HG03575 (cell line): ENCODE measurements at regions not wholly inside any gene's neighbourhood (a gene's known extent, or its start where the extent isn't known, plus 50 kb on each side); places are given as distances from the start of the nearest gene placed in this dataset.
"Not testable (repeated sequence)": the region's sequence is repeated elsewhere in the genome, so short reads cannot be mapped to it uniquely, and the experiment has no call there.

Experiments used
- ATAC-seq: cut with Tn5 transposase; IDR thresholded peaks from one replicate; pipeline ENCODE4 v1.9.1; 2021; ENCODE audit not compliant: unreplicated experiment, insufficient number of reproducible peaks, low FRiP score; ENCODE audit errors: extremely low read depth

DNA sequence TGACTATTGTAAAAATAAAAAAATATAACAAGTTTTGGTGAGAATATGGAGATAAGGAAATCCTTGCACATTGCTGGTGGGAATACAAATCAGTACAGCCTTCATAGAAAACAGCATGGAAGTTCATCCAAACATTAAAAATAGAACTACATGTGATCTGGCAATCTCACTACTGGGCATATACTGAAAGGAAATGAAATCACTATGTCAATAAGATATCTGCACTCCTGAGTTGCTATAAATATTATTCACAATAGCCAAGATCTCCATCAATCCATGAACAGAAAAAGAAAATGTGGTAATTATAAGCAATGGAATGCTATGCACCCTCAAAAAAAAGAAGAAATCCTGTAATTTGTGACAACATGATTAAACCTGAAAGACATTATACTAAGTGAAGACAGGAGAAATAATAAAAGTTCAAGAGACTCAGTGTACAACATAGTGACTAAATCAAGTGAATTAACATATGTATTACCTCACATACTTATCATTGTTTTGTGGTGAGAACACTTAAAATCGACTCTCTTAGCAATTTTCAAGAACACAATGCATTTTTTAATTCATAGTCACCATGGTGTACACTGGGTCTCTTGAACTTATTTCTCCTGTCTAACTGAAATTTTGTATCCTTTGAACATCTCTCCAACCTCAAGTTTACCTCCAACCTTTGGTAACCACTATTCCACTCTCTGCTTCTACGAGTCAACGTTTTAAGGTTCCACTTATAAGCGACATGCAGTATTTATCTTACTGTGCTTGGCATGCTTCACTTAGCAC is 1703.7 kb upstream of the AGA start:
- ATAC-seq = no peak

DNA sequence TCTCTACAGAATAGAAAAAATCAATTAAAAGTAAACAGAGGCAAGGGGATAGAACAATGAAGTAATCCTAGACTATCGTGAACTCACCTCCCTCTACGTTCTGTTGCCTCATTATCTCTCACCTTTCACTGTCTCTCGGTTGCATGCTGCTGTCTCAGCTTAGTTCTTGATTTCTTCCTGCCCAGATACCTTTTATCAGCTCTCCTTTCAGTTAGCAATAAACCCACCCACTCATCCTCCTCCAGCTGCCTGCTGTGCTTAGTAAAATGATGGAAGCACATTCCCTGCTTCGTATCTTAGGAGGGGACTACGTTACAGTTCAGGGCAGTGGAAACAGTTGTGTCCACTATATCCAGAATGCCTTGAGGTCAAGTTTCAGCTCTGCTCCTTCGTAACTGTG is 1709.5 kb upstream of the AGA start:
- no peak for ATAC-seq

DNA sequence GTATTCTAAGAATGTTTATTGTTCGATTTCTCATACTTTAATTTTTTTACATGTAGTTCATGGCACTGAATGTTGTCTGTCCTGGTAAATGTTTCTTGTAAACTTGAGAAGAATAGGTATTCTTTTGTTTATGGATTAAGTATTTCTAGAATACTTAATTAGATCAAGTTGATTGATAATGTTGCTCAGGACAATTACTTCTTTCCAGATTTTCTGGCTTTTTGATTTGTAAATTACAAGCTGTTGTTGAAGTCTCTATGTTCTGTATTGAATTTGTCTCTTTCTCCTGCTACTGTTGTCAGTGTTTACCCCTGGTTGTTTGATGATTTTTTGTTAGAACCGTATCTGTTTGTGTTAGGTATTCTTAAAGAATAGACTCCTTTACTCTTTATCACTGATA is 1720.9 kb upstream of the AGA start:
- no peak for ATAC-seq

DNA sequence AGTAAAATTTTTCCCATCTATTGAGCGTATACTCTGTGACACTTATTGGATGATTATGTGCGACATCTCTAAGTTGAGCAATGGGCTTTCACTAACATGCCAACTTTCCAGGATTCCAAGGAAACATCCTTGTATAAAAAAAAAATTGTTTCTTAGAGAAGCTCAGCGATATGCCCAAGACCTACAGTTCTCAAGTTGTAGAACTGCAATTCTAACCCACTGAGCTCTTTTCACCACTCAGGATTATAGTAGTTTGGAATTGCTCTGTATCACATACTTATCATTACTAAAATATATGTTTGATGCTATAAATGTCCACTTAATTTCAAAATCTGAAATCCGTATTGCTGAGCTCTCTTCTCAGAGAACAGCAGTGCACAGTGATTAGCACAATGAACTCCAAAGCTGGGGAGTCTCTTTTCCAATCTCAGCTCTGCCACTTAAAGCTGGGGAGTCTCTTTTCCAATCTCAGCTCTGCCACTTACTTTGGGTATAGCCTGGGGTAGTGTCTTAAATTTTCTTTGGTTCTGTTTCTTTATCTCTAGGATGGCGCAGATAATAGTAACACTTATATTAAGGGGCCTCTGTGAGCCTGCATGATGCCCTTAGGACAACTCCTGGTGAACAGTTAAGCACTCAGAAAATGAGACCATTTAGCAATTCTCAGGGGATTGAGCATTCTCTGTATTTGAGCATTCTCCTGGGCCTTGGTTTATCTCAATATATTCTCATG is 1722.2 kb upstream of the AGA start:
- ATAC-seq = no peak

DNA sequence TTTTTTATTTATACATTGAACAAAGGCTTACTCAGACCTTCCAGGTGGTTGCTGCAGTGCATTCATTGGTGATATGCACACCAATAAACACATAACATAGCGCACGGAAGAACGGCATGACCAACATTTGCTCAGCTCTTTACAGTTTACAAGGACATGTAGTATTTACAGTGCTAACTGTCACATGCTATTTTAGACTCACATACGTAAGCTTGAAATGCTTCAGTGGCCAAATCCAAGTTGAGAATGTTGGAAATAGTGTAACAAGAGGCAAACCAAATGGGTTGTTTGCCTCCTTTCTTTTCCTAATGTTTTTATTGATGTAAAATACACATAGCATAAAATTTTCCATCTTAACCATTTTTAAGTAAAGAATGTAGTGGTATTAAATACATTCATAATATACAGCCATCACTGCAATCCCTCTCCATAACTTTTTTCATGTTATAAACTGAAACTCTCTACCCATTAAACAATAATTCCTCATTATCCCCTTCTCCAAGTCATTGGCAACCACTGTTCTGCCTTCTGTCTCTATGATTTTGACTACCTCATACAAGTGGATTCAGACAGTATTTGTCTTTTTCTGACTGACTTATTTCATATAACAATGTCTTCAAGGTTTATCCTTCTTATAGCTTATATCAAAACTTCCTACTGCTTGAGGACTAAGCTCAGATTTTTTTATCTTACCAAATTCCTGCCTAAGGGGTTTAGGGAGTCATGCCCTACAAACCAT is 1722.9 kb upstream of the AGA start:
- ATAC-seq = no peak

DNA sequence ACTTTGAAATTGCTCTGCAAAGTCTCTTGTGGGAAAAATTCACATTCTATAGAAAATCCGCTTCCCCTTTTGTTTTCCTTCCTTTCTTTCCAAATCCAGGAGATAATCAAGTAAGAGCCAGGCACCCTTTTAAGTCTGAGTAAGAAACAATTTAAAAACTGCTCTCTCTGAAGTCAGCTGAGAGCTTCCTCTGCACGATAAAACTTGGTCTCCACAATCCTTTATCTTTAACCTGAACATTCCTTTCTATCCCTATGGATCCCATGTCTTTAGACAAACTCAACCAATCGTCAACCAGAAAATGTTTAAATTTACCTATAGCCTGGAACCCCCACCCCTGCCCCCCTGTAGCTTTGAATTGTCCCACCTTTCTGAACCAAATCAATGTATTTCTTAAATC is 1723.6 kb upstream of the AGA start:
- ATAC-seq = no peak

DNA sequence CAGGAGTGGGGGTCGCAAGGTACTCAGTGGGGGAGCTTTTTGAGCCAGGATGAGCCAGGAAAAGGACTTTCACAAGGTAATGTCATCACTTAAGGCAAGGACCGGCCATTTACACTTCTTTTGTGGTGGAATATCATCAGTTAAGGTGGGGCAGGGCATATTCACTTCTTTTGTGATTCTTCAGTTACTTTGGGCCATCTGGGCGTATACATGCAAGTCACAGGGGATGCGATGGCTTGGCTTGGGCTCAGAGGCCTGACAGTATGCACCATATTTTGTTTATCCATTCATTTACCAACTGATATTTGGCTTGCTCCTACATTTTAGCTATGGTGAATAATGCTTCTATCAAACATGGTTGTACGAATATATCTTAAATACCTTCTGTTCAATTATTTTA is 1728.1 kb upstream of the AGA start:
- not testable (repeated sequence) for ATAC-seq

DNA sequence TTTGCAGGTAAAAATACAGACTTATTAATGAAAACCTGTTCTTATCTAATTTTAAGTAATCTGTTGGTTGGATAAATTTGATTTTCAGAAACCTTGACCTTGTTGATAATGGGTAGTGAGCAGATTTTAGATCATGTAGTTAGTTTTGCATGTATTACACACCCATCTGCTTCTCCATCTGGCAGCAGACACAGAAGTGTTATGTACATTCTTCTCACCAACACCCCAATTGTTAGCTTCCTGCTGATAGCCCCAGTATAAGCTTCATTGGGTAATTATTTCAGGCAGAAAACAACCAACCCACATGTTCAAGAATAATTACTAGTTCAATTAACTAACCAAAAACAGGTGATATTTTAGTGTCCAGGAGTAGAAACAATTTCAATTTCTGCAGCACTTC is 1740.5 kb upstream of the AGA start:
- ATAC-seq = no peak

DNA sequence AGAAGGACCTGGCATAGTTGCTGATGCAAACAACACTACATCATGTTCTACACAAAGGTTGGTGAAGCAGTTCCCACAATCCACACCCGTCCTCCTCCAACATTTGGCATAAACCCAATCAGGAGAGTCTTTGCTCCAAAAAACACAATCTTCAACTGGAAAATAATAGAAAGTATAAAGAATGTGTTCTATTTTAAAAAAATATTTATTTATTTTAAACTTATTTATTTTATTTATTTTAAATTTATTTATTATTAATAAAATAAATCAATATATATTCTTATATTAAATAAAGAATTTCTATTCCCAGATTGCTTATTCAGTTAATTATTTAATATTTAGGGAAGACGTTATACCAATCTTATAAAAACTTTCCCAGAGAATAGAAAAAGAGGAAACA is 1753.7 kb upstream of the AGA start:
- ATAC-seq = no peak

DNA sequence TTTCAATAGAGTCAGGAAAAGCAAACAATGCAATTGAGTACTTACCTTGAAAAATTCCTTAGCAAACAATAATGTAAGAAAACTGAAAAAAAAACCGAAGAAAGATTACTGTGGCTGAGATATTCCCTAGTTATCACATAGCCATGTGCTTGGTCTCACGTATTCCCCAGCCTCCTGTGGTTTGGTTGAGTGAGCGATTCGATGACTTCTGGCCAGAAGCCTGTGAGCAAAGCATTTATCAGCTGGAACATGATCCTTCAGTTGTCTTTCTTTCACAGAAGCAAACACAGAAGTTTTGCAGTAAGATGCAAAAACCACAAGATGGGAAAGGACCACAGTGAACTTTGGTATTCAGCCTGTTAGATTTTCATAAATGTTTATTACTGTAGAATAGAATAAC is 1754.3 kb upstream of the AGA start:
- no peak for ATAC-seq

DNA sequence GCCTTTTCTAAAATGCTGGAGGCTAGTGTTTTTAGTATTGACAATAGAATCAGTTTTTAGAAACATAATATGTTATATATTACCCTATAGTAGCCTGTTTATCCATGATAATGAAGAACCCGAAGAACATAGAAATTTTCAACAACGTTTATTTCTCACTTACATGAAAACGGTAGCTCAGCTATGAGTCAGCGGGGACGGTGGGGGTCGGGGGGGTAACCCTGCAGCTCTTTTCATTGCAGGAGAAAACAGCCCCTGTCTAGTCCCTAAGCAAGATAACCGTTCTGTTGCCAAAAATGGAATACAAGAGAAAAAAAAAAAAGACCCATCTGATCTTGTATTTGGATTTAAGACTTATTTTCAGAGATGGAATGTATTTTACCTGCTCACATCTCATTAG is 1758.4 kb upstream of the AGA start:
- no peak for ATAC-seq

DNA sequence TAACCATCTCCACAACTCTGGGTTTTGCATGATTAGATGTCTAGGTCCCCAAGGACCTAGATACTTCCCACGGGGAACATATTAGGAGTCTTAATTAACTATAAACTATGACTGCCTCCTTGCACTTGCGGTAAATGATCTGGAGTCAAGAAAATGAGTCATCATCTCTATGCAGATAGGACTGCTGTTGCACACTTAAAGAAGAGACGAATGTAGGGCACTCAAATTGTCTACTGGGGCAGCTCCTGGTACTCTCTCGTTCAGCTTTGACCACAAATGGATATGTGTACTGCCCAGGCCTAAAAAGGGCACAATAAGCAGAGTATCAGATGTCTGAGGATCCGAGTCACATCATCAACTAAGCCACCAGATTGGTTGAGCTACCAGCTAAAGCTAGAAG is 1783.4 kb upstream of the AGA start:
- no peak for ATAC-seq

DNA sequence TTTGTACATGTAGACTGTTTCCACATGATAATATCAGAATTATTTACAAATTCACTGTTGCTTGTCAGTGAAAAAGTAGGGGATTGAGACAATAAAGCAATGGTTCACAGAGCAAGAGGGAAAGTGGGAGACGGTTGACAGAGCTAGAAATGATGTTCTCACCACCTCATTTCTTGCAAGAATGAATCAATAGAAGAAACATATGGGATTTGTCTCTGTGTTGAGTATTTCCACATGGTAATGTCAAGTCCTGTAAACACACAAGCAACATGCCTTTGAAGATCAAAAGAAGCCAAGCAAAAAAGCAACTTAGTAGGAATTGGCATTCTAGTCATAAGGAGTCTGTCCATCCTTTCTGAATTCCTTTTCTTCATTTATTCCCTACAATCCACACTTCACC is 1806.6 kb upstream of the AGA start:
- ATAC-seq = no peak

DNA sequence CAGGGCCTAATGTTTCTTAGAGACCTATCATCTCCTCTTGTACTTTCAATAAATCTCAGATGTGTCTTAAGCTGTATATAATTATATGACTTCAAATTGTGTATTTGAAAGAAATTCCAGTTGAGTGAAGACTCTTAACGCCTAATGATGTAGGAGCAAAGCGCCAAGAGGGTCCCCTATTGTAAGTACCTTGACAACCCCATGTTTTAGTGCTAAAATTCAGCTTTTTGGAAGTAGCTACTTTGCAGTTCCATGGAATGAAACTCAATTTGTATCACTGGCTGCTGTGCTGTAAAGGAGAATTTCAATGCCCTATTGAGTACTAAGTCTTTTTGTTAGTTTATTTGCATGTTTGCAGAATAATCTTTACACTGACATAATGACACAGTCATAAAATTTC is 1826.6 kb upstream of the AGA start:
- ATAC-seq = no peak

DNA sequence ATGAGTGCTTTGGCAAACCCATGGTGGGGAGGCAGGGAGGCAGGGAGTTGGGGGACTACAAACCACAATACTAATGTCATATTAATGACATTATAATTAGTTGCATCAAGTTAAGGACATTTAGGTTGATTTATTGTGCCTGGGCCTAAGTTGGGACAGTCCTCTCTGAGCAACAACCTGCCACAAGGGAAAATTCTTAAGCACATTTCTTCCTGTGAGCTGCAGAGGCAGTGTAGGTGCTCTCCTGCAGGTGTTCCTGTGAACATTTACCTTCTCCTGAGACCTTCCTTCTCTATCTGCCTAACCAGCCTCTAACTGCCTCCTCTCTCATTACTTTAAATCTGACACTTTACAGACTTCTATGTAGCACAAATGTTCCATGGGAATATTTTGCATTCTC is 1830.0 kb upstream of the AGA start:
- no peak for ATAC-seq

DNA sequence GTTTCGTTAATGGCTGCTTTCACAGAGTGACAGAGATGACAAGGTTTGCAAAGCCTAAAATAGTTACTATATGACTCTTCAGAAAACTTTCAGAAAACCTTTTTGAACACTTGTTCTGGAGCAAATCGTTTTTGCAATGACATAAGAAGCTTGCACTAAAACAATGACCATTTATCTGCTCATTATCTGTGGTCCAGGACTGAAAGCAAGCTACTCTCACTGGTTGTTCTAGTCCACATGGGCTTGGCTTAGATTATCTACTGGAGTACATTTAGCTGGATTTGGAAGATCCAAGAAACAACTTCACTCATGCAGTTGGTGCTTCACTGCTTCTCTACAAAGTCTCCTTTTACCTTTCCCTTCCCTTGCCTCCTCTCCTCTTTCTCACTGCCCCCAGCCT is 1836.4 kb upstream of the AGA start:
- ATAC-seq = no peak

DNA sequence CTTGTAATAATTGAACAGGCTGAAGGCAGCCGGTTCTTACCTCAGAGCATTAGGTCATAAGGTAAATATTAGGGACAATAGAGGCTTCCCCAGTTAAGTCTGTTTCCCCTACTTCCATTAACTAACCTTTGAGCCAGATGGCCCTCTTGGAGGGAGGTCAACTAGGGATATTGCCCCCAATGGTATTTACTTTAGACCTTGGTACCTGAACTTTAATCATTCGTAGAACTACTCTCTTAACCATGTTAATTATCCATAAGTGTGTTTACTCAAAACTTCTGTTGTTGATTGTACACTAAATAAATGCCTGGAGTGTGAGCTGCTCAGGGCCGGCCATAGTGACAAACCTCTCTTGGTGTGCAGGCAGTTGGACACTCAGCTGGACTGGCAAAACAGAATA is 1843.5 kb upstream of the AGA start:
- ATAC-seq = no peak

DNA sequence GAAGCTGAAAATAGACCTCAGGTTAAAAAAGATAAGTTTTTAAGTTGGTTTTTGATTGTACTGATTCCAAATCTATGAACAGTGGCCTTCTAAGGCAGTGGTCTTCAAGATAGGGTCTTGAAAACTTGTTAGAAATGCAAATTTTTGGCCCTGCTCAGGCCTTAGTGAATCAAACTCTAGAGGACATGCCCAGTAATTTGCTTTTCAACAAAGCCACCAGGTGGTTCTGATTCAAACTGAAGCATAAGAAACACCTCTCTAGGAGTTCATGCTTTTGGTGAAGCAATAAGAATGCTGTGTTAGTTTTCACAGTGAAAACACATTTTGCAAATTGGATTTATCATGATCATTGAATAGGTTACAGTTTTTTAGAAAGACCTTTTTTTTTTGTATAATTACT is 1849.4 kb upstream of the AGA start:
- ATAC-seq = no peak

DNA sequence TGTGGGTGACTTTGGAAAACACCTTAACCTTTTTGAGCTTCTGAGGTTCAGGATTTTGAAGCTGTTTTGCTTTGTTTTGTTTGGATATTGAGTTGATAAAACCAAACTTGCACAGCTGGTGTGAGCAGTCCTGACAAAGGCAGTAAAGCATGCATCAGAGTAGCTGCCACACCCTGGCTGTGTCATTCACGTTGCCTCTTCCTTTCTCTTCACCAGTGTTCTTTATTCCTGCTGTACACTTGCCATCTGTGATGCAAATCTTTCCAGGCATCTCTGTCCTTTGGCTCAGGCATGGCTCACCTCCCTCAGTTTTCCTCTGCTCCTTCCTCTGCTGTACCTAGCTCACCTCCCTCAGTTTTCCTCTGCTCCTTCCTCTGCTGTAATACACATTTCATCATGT is 1850.2 kb upstream of the AGA start:
- ATAC-seq = no peak
